NOMO-1 treated with DMSO at 0.1 percent for 48 hours (cell line): ENCODE measurements at regions not wholly inside any gene's neighbourhood (a gene's known extent, or its start where the extent isn't known, plus 50 kb on each side); places are given as distances from the start of the nearest gene placed in this dataset.
"Not testable (repeated sequence)": the region's sequence is repeated elsewhere in the genome, so short reads cannot be mapped to it uniquely, and the experiment has no call there.

Experiments used
- DNase-seq: peaks from one replicate; lab custom pipeline; 2025; ENCODE audit not compliant: unreplicated experiment; lab: John Stamatoyannopoulos, UW

- peak; percentile 70 for DNase-seq
Measured at GRCh38 chr10:10677479-10677878, 340.2 kb upstream of the CELF2 start.

- no peak for DNase-seq
Measured at GRCh38 chr10:10680496-10680895, 337.2 kb upstream of the CELF2 start.

GRCh38 chr10:10684972-10685371 is 332.7 kb upstream of the CELF2 start:
- no peak for DNase-seq

- no peak for DNase-seq
Measured at GRCh38 chr10:10685566-10685965, 332.1 kb upstream of the CELF2 start.

GRCh38 chr10:10687751-10688150 is 329.9 kb upstream of the CELF2 start:
- no peak for DNase-seq

GRCh38 chr10:10699427-10699826 is 318.2 kb upstream of the CELF2 start:
- DNase-seq = peak; percentile 91

GRCh38 chr10:10701084-10701611 is 316.5 kb upstream of the CELF2 start:
- DNase-seq = no peak

- no peak for DNase-seq
Measured at GRCh38 chr10:10702211-10702610, 315.5 kb upstream of the CELF2 start.

- DNase-seq = no peak
Measured at GRCh38 chr10:10703382-10703781, 314.3 kb upstream of the CELF2 start.

- no peak for DNase-seq
Measured at GRCh38 chr10:10712155-10712704, 305.4 kb upstream of the CELF2 start.

GRCh38 chr10:10714327-10714726 is 303.3 kb upstream of the CELF2 start:
- DNase-seq = no peak

- DNase-seq = no peak
Measured at GRCh38 chr10:10716972-10717371, 300.7 kb upstream of the CELF2 start.

- no peak for DNase-seq
Measured at GRCh38 chr10:10722422-10722821, 295.2 kb upstream of the CELF2 start.

- DNase-seq = no peak
Measured at GRCh38 chr10:10725196-10725595, 292.5 kb upstream of the CELF2 start.

GRCh38 chr10:10726101-10726500 is 291.6 kb upstream of the CELF2 start:
- DNase-seq = no peak

GRCh38 chr10:10727411-10727810 is 290.3 kb upstream of the CELF2 start:
- DNase-seq = not testable (repeated sequence)

GRCh38 chr10:10727812-10728211 is 289.9 kb upstream of the CELF2 start:
- no peak for DNase-seq

GRCh38 chr10:10730471-10731043 is 287.1 kb upstream of the CELF2 start:
- DNase-seq = no peak

GRCh38 chr10:10731366-10731765 is 286.3 kb upstream of the CELF2 start:
- DNase-seq = no peak

- peak; percentile 17 for DNase-seq
Measured at GRCh38 chr10:10734356-10735064, 283.2 kb upstream of the CELF2 start.

GRCh38 chr10:10745291-10745690 is 272.4 kb upstream of the CELF2 start:
- DNase-seq = no peak

- no peak for DNase-seq
Measured at GRCh38 chr10:10755490-10755889, 262.2 kb upstream of the CELF2 start.
